IPS-20b (cell line): ENCODE measurements at regions not wholly inside any gene's neighbourhood (a gene's known extent, or its start where the extent isn't known, plus 50 kb on each side); places are given as distances from the start of the nearest gene placed in this dataset.

Experiments used
- H3K27ac ChIP-seq: one replicate; pipeline ENCODE4 v1.5.1; 2013; ENCODE audit warnings: low read length
- H3K27me3 ChIP-seq: 2 replicates; pipeline ENCODE4 v1.6.1; 2013; ENCODE audit warnings: mild to moderate bottlenecking, low read length, inconsistent platforms; ENCODE audit not compliant: insufficient read depth
- H3K36me3 ChIP-seq: 2 replicates; pipeline ENCODE4 v1.6.1; 2013; ENCODE audit warnings: low read depth, mild to moderate bottlenecking, inconsistent platforms, low read length, moderate library complexity; ENCODE audit not compliant: insufficient read depth
- H3K4me1 ChIP-seq: 2 replicates; pipeline ENCODE4 v1.6.1; 2013; ENCODE audit warnings: mild to moderate bottlenecking, control low read depth, inconsistent platforms, low read length, moderate library complexity; ENCODE audit not compliant: insufficient read depth
- H3K4me3 ChIP-seq: 2 replicates; pipeline ENCODE4 v1.5.1; 2013; ENCODE audit warnings: mild to moderate bottlenecking, low read length, inconsistent platforms
- H3K9ac ChIP-seq: 2 replicates; pipeline ENCODE4 v1.6.1; 2013; ENCODE audit warnings: low read depth, mild to moderate bottlenecking, inconsistent platforms, low read length, moderate library complexity
- H3K9me3 ChIP-seq: 2 replicates; pipeline ENCODE4 v1.6.1; 2013; ENCODE audit warnings: mild to moderate bottlenecking, low read depth, low read length, inconsistent platforms; ENCODE audit not compliant: insufficient read depth

DNA sequence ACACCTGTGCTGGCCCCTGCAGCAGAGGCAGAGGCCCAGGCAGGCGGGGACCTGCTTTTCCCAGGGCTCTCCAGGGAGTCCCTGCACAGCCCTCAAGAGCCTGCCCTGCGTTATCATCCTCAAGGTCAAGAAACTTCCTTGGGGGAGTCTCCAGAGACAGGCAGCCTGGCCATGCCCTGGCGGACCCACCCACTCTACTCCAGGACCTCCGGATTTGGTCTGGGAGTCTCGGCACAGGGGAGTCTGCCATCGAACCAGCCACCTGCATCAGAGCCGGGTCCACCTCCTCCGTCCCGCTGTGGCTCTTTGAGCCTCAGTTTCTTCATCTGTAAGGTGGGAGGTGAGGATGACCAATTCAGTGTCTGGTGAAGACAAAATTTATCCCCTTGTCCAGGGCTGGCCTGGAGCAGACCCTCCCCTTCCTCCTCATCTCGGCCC, 75.3 kb upstream of the TNRC6C start:
- Histone ChIP-seq H3K36me3 (no peaks in the 10 kb centered on the region), H3K4me1 (peaks cover 3% of the 10 kb centered on the region; the same call in 1 of the 2 replicates), H3K9ac (no peak overlapping the region), H3K4me3 (no peak overlapping the region), H3K27me3 (peaks cover 25% of the 10 kb centered on the region; the same call in 1 of the 2 replicates), H3K9me3 (no peaks in the 10 kb centered on the region), H3K27ac (no peak overlapping the region)

DNA sequence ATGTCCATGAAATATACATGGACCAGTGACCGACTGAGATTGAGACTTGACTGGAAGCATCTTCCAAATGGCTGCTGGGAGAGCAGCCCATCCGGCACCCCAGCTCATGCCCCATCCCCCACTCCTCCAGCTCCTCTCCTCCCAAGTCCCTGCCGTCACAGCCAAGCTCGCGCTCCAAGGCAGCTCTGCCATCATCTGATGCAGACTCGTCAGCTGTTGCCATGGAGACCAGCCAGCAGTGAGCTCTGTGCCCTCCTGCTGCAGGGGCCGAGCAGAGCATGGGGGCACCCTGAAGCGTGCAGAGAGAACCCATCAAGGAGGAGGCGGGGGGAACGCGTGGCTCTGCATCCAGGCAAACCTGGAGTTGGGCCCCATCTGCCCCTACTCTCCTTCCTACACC, 74.5 kb upstream of the TNRC6C start:
- Histone ChIP-seq H3K36me3 (no peaks in the 10 kb centered on the region), H3K4me3 (no peak overlapping the region), H3K27me3 (peaks cover 32% of the 10 kb centered on the region; the same call in 1 of the 2 replicates), H3K4me1 (peaks cover 3% of the 10 kb centered on the region; the same call in 1 of the 2 replicates), H3K27ac (no peak overlapping the region), H3K9ac (no peak overlapping the region), H3K9me3 (no peaks in the 10 kb centered on the region)

DNA sequence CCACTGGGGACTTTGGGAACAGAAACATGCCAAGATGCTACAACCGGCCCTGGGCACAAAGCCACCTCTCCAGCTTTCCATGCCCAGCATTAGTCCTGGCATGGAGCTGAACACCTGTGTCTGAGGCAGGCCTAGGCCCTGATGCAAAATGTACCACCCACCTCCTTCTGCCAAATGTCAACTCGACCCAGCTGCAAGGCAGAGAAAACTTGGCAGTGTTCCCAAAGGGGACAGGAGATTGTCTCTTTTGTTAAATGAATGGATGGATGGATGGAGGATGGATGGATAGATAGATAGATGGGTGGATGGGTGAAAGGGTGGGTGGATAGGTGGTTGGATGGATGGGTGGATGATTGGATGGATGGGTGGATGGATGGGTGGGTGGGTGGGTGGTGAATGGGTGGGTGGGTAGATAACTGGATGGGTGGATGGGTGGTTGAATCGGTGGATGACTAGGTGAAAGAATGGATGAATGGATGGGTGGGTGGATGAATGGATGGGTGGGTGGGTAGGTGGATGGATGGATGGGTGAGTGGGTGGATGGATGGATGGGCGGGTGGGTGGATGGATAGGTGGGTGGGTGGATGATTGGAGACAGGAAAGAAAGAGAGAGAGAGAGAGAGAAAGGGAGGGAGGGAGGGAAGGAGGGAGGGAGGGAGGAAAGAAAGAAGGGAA, 73.4 kb upstream of the TNRC6C start:
- Histone ChIP-seq H3K4me1 (peaks cover 3% of the 10 kb centered on the region; the same call in 1 of the 2 replicates), H3K27ac (no peak overlapping the region), H3K36me3 (no peaks in the 10 kb centered on the region), H3K9ac (no peak overlapping the region), H3K27me3 (peaks cover 38% of the 10 kb centered on the region; the same call in 1 of the 2 replicates), H3K4me3 (no peak overlapping the region), H3K9me3 (no peaks in the 10 kb centered on the region)

DNA sequence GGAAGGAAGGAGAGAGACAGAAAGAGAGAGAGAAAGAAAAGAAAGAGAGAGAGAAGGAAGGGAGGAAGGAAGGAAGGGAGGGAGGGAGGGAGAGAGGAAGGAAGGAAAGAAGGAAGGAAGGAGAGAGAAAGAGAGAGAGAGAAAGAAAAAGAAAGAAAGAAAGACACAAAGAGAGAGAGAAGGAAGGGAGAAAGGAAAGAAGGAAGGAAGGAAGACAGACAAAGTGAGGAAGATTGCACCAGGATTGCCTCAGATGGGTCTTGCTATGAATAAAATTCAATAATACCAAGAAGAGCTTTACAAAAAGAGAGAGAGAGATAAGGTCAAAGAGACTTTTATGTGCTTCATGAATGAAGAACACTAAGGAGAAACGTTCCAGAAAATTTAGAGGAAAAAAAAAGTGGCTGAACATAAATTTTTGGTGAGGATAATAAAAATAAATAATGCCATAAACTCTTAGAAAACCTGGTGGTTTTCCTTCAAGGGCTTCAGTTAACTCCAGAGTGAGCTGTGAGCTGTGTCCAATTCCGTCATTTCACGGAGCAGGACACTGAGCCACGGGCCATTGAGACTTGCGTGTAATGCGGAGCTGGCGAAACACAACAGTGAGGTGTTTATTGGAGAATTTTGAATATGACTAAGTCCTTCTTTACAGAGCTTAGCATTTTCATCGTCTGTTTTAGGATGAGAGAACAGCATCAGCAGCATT, 72.7 kb upstream of the TNRC6C start:
- H3K9me3 ChIP-seq = no peaks in the 10 kb centered on the region
- no peak overlapping the region for H3K4me3 ChIP-seq
- H3K9ac ChIP-seq = no peak overlapping the region
- H3K27ac ChIP-seq = no peak overlapping the region
- H3K36me3 ChIP-seq = no peaks in the 10 kb centered on the region
- peaks cover 40% of the 10 kb centered on the region; the same call in 1 of the 2 replicates for H3K27me3 ChIP-seq
- H3K4me1 ChIP-seq = peaks cover 3% of the 10 kb centered on the region; the same call in 1 of the 2 replicates

DNA sequence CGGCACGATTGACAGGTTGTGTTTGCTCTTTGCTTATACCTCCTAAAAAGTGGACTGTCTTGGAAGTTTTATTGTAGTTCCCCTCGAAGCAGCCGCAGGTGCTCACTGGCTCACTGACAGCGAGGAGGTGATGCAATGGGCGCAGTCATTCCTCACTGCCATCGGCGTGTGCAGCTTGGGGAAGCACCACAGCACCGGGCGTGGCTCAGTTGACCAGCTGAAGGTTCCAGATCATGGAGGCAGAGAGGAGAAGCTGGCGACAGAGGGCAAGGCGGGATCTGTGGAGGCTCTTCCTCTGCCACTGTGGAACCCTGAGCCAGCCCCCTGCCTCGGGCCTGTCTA, 72.1 kb upstream of the TNRC6C start:
- no peaks in the 10 kb centered on the region for H3K36me3 ChIP-seq
- H3K9me3 ChIP-seq = no peaks in the 10 kb centered on the region
- no peak overlapping the region for H3K27ac ChIP-seq
- peaks cover 3% of the 10 kb centered on the region; the same call in 1 of the 2 replicates for H3K4me1 ChIP-seq
- H3K27me3 ChIP-seq = peaks cover 40% of the 10 kb centered on the region; the same call in 1 of the 2 replicates
- no peak overlapping the region for H3K9ac ChIP-seq
- no peak overlapping the region for H3K4me3 ChIP-seq

DNA sequence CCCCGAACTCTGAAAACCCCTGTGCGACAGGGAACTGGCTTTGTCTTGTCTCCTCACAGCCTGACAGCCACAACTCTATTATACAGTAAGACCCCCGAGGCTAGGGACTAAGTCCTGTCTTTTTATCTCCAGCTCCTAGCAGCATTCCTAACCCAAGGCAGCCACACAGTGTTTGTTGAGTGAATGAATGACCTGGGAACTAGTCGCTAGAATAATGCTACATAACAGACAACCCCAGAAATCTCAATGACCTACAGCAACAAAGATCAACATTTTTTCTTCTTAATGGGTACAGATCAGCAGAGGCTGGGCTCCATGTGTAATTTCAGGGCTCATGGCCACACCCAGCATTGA, 71.4 kb upstream of the TNRC6C start:
- Histone ChIP-seq H3K9ac (no peak overlapping the region), H3K4me3 (peak overlapping the region; percentile 64; the same call in 1 of the 2 replicates), H3K27me3 (peaks cover 40% of the 10 kb centered on the region; the same call in 1 of the 2 replicates)

DNA sequence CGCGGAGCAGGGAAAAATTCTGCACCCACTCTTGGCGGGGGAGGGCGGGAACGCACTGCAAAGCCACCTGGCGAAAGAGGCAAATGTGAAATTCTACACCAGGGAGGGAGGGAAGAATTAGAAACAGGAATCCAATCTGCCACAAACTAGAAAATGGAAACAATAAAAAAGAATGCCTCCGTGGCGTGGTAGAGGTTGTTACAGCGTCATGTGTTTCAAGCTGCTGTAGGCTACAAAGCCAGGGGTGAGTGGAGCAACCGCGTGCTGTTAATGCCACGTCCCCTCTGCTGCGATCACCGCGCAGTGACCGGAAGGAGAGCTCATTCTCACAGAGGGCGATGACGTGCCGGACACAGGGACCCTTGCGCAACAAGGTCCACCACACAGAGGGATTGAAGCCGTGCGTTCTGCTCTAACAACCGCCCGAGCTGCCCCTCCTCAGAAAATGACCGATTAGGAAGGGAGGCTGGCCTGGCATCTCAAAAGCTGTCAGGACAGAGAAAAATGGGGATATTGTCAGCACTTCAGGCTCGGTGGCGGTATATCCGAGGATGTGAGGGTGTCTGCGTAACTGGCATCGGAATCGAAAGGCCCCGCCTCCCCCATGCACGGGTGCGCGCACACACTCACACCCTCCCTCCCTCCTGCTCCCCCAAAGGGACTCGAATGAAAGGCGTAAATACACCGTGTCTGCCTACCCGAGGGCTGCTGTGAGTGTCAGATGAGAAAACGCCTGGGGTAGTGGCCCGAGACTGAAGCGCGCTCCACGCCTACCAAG, 70.8 kb upstream of the TNRC6C start:
- no peaks in the 10 kb centered on the region for H3K9me3 ChIP-seq
- no peak overlapping the region for H3K27ac ChIP-seq
- no peaks in the 10 kb centered on the region for H3K36me3 ChIP-seq
- peaks cover 40% of the 10 kb centered on the region; the same call in 1 of the 2 replicates for H3K27me3 ChIP-seq
- peaks cover 3% of the 10 kb centered on the region; the same call in 1 of the 2 replicates for H3K4me1 ChIP-seq
- peak overlapping the region; percentile 64; the same call in 1 of the 2 replicates for H3K4me3 ChIP-seq
- H3K9ac ChIP-seq = peak overlapping the region; percentile 23; the same call in 1 of the 2 replicates

More for the DNA sequence above, 71.4 kb upstream of the TNRC6C start:
- Histone ChIP-seq H3K27ac (no peak overlapping the region), H3K4me1 (peaks cover 3% of the 10 kb centered on the region; the same call in 1 of the 2 replicates), H3K36me3 (no peaks in the 10 kb centered on the region), H3K9me3 (no peaks in the 10 kb centered on the region)

DNA sequence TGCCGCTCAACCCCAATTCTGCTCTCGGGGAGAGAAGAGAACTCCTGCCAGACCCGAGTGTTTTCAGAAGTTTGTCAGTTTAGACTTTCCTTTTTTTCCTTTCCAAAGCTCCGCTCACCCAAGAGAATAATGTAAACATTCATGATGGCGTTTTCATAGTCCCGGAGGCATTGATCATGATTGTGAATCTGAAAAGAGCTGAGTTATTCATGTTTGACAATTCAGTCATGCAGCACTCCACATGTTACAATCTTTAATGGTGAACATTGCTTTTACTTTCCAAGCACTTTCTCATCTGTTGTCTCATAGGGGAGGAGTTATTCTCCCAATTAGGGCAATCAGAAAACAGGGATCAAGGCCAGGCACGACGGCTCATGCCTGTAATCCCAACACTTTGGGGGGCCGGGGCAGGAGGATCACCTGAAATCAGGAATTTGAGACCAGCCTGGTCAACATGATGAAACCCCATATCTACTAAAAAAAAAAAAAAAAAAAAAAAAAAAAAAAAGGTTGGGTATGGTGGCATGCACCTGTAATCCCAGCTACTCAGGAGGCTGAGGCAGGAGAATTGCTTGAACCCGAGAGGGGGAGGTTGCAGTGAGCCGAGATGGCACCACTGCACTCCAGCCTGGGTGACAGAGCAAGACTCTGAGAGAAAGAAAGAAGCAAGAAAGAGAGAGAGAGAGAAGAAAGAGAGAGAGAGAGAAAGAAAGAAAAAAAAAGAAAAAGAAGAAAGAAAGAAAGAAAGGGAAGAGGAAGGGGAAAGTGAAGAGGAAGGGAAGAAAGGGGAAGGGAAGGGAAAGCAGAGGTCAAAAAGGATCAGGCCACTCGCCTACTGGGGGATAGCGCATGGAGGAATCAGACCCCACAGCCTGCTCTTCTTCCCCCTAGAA, 70.0 kb upstream of the TNRC6C start:
- no peak overlapping the region for H3K27ac ChIP-seq
- H3K4me3 ChIP-seq = peak overlapping the region; percentile 64; the same call in 1 of the 2 replicates
- H3K9ac ChIP-seq = peak overlapping the region; percentile 23; the same call in 1 of the 2 replicates
- H3K36me3 ChIP-seq = no peaks in the 10 kb centered on the region
- no peaks in the 10 kb centered on the region for H3K9me3 ChIP-seq
- H3K27me3 ChIP-seq = peaks cover 40% of the 10 kb centered on the region; the same call in 1 of the 2 replicates
- peaks cover 3% of the 10 kb centered on the region; the same call in 1 of the 2 replicates for H3K4me1 ChIP-seq

DNA sequence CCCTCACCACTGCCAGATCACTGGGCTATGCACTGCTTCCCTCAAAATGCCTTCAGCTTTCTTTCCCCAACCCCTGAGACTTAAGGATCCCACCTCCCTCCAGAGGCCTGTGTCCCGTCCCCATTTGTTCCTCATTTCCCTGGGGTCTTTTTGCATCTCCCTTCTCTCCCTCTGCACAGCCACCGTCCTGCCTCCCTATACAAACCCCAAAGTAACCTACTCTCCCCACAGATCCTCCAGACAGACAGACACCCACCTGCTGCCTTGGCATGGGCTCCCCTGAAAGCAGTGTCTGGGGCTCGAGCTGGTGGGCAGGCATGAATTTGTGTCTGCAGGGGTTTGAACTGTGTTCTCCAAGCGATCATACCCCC, 69.4 kb upstream of the TNRC6C start:
- peaks cover 40% of the 10 kb centered on the region; the same call in 1 of the 2 replicates for H3K27me3 ChIP-seq
- no peaks in the 10 kb centered on the region for H3K36me3 ChIP-seq

DNA sequence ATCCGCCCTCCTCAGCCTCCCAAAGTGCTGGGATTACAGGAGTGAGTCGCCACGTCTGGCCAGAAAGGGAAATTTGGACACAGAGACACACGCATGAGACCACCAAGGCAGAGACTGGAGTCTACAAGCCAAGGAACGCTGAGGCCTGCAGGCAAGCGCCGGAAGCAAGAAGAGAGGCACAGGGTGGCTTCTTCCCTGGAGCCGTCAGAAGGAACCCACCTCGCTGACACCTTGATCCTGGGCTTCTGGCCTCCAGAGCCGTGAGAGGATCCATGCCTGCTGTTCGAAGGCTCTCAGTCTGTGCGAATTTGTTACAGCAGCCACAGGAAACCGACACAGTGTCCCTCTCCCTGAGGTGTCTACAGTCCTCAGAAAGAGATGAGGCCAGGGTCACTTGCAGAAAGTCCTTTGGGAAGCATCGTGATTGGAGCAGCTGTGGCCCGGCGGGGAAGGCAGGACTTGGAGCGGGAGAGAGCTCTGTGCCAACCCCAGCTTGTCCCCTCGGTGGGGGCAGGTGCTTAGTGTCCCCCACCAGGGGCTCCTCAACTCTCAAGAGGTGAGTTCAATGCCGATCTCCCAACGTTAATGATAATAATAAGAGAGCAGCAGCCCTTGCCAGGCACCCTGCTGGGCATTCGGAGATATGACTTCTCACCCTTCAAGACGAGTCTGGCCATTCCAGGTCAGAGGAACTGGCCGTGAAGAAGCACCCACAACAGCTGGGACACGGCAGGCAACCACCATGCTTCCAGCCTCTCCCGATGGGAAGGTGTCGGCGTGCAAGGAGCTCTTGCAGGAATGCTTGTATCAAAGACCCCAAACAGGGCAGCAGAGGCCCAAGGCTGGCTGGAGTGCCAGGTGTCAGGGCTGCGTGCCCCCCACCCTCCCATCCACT, 68.4 kb upstream of the TNRC6C start:
- H3K9me3 ChIP-seq = no peaks in the 10 kb centered on the region
- no peak overlapping the region for H3K9ac ChIP-seq
- peaks cover 40% of the 10 kb centered on the region; the same call in 1 of the 2 replicates for H3K27me3 ChIP-seq
- no peaks in the 10 kb centered on the region for H3K4me1 ChIP-seq
- H3K4me3 ChIP-seq = no peak overlapping the region
- no peaks in the 10 kb centered on the region for H3K36me3 ChIP-seq
- H3K27ac ChIP-seq = no peak overlapping the region

More for the DNA sequence above, 69.4 kb upstream of the TNRC6C start:
- Histone ChIP-seq H3K27ac (no peak overlapping the region), H3K4me3 (no peak overlapping the region), H3K9me3 (no peaks in the 10 kb centered on the region), H3K4me1 (no peaks in the 10 kb centered on the region), H3K9ac (no peak overlapping the region)
